MCF 10A (cell line): ENCODE measurements at regions not wholly inside any gene's neighbourhood (a gene's known extent, or its start where the extent isn't known, plus 50 kb on each side); places are given as distances from the start of the nearest gene placed in this dataset.

Experiments used
- BruUV-seq: library from RNA; stranded (reverse); fragments of 400-500 nt; replicated peaks from 2 replicates; lab custom pipeline; 2021; lab: Mats Ljungman, UMichigan
- CTCF ChIA-PET: fragments of 300-600 bp; sonication (Branson Sonifier 250); formaldehyde crosslinking; extraction: SDS; loops from one replicate; lab custom pipeline; 2021; ENCODE audit warnings: antibody characterized with exemption, inconsistent platforms; lab: Yijun Ruan, JAX
- POLR2A ChIA-PET: fragments of 300-600, 350-650 bp; sonication (Branson Sonifier 250); formaldehyde crosslinking; extraction: SDS; loops from one replicate; lab custom pipeline; 2020; ENCODE audit warnings: antibody characterized with exemption, inconsistent platforms; lab: Yijun Ruan, JAX
- DNase-seq: peaks from one replicate; pipeline ENCODE4 v3.0.0-alpha.2; 2018; ENCODE audit not compliant: unreplicated experiment
- H3K27ac Mint-ChIP-seq: one replicate; pipeline ENCODE4 v1.8.0; 2022; ENCODE audit warnings: mild to moderate bottlenecking, low read depth, mixed read lengths; ENCODE audit not compliant: unreplicated experiment
- H3K27me3 Mint-ChIP-seq: one replicate; pipeline ENCODE4 v1.8.0; 2022; ENCODE audit warnings: mixed read lengths; ENCODE audit not compliant: insufficient read depth, unreplicated experiment
- H3K36me3 Mint-ChIP-seq: one replicate; pipeline ENCODE4 v1.8.0; 2022; ENCODE audit warnings: mild to moderate bottlenecking, moderate library complexity, mixed read lengths; ENCODE audit not compliant: insufficient read depth, unreplicated experiment
- H3K4me1 Mint-ChIP-seq: one replicate; pipeline ENCODE4 v1.8.0; 2022; ENCODE audit warnings: mixed read lengths; ENCODE audit not compliant: insufficient read depth, unreplicated experiment
- H3K4me3 Mint-ChIP-seq: one replicate; pipeline ENCODE4 v1.8.0; 2022; ENCODE audit warnings: mild to moderate bottlenecking, moderate library complexity, mixed read lengths; ENCODE audit not compliant: unreplicated experiment
- H3K9me3 Mint-ChIP-seq: one replicate; pipeline ENCODE4 v1.8.0; 2022; ENCODE audit warnings: mixed read lengths; ENCODE audit not compliant: unreplicated experiment
- intact Hi-C: fragments of 100-400 bp; cut with micrococcal nuclease; formaldehyde crosslinking; loops from 2 replicates; pipeline ENCODE4 v1.14.1; 2022
- TF ChIP-seq, protein P1 (sequence below): fragments of 200-600 bp; IDR thresholded peaks from one replicate; pipeline ENCODE4 v1.8.0; 2022; ENCODE audit warnings: antibody characterized with exemption, mild to moderate bottlenecking; ENCODE audit not compliant: unreplicated experiment

DNA sequence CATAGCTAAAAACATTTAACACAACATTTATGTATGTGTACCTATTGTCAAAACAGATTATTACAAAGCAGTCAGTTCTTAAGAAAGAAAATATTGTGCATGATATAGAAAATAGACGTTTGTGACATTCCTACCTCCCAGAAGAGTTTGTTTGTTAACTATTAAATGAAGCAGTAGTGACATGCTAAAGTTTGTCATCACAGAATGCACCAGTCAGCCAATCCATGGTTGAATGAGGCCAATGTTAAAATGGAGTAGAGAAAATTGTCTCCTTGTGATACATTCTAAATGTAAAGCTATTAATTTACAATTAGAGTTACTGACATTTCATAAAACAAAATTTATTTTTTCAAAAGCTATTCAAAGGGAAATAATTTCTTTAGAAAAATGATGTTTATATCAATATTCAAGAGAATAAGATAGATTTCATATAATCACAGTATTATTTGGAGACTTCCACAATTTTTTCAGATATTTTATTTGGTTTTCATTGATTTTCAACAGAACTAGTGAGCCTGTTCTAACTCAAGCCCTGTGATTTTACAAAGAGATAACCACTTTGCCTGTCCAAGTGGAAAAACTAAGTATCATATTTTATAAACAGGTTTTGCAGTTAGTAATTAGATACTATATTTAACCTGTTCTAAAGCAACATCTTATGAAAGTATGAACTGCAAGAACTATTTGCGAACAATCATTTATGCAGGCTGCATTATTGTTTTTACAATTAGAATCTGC lies 176.8 kb downstream of the ISL1 start:
- CTCF ChIA-PET, result no interaction called here
- intact Hi-C loops, result no loop called here
- Mint-ChIP-seq H3K4me3 (no peak overlapping the region), H3K36me3 (no peaks in the 10 kb centered on the region), H3K27me3 (no peaks in the 10 kb centered on the region), H3K4me1 (no peaks in the 10 kb centered on the region), H3K27ac (no peak overlapping the region), H3K9me3 (no peaks in the 10 kb centered on the region)
- no TSS peak for BruUV-seq
- TF ChIP-seq, protein P1, sequence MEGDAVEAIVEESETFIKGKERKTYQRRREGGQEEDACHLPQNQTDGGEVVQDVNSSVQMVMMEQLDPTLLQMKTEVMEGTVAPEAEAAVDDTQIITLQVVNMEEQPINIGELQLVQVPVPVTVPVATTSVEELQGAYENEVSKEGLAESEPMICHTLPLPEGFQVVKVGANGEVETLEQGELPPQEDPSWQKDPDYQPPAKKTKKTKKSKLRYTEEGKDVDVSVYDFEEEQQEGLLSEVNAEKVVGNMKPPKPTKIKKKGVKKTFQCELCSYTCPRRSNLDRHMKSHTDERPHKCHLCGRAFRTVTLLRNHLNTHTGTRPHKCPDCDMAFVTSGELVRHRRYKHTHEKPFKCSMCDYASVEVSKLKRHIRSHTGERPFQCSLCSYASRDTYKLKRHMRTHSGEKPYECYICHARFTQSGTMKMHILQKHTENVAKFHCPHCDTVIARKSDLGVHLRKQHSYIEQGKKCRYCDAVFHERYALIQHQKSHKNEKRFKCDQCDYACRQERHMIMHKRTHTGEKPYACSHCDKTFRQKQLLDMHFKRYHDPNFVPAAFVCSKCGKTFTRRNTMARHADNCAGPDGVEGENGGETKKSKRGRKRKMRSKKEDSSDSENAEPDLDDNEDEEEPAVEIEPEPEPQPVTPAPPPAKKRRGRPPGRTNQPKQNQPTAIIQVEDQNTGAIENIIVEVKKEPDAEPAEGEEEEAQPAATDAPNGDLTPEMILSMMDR, result no peak
- no peak for DNase-seq
- POLR2A ChIA-PET, result no interaction called here

DNA sequence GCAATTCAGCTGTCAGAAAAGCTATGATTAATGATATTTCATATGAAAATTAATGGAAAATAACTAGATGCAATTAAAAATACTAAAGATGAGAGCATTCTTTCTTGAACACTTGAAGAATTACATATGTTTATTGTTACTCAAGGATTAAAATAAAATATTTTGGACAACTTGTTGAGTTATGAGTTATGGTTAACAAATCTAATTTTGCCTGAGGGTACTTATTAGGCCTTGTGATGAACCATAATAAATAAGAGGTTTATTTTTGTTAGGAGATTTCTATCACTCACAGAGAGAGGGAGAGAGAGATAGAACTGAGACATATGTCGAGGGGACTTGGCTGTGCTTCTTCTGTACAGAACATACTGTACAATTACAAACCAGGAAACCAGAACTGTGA lies 183.7 kb downstream of the ISL1 start:
- Mint-ChIP-seq H3K36me3 (no peaks in the 10 kb centered on the region), H3K4me1 (peaks cover 5% of the 10 kb centered on the region), H3K9me3 (no peaks in the 10 kb centered on the region), H3K27me3 (no peaks in the 10 kb centered on the region), H3K4me3 (no peak overlapping the region), H3K27ac (no peak overlapping the region)
- intact Hi-C loops, result no loop called here
- no peak for DNase-seq
- ChIA-PET POLR2A (no interaction called here), CTCF (interaction anchor here (0.6 to 1.2 kb wide), 2 partner anchors 51 to 1100 kb away, joined by 3 to 4 read pairs; no protein-coding TSS in a partner anchor)
- BruUV-seq, result no TSS peak
- TF ChIP-seq, protein P1, result no peak

DNA sequence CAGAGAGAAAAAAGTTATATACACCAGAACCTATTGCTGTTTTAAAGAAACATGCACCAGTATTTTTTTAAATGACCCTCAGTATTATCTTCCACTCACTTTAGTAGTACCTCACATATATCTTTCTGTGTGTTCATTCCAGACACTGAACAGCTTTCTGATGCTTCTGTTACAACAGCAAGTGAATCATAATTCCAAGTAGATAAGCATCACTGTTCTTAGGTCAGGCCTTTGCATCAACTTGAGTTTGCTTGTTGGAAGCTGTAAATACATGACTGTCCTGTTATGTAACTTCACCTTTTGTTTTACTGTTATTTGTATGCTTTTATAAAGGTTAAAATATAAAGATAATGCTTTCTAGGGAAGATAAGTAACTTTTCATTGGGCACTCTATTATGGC lies 184.4 kb downstream of the ISL1 start:
- Mint-ChIP-seq H3K9me3 (no peaks in the 10 kb centered on the region), H3K36me3 (no peaks in the 10 kb centered on the region), H3K4me1 (peaks cover 5% of the 10 kb centered on the region), H3K4me3 (no peak overlapping the region), H3K27ac (no peak overlapping the region), H3K27me3 (no peaks in the 10 kb centered on the region)
- no TSS peak for BruUV-seq
- ChIA-PET POLR2A (no interaction called here), CTCF (no interaction called here)
- no peak for DNase-seq
- TF ChIP-seq, protein P1, result no peak
- intact Hi-C loops, result no loop called here

DNA sequence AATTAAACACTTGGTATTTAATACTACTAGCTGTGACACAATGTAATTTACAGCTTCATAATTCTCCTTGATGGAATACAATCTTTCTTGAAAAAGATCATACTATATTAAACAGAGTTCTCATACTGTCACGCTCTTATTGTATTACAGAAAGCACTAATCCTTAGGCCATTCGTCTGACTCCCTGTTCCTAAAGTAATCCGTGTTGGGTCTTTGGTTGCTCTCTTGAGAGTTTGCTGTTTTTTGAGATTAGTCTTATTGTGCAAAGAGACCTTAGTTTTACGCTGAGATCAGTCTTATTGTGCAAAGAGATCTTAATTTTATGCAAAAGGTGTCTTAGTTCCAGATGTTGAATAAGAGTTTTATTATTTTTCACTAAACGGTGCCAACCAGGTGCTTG lies 190.6 kb downstream of the ISL1 start:
- Mint-ChIP-seq H3K36me3 (no peaks in the 10 kb centered on the region), H3K4me1 (no peaks in the 10 kb centered on the region), H3K27me3 (no peaks in the 10 kb centered on the region), H3K4me3 (no peak overlapping the region), H3K9me3 (no peaks in the 10 kb centered on the region), H3K27ac (no peak overlapping the region)
- ChIA-PET CTCF (no interaction called here), POLR2A (no interaction called here)
- intact Hi-C loops, result no loop called here
- TF ChIP-seq, protein P1, result no peak
- DNase-seq, result no peak
- BruUV-seq, result no TSS peak
